GM19397 (cell line): ENCODE measurements at regions not wholly inside any gene's neighbourhood (a gene's known extent, or its start where the extent isn't known, plus 50 kb on each side); places are given as distances from the start of the nearest gene placed in this dataset.
"Not testable (repeated sequence)": the region's sequence is repeated elsewhere in the genome, so short reads cannot be mapped to it uniquely, and the experiment has no call there.

Experiments used
- ATAC-seq: cut with Tn5 transposase; IDR thresholded peaks from one replicate; pipeline ENCODE4 v1.9.1; 2021; ENCODE audit warnings: mild to moderate bottlenecking, moderate library complexity; ENCODE audit not compliant: unreplicated experiment

DNA sequence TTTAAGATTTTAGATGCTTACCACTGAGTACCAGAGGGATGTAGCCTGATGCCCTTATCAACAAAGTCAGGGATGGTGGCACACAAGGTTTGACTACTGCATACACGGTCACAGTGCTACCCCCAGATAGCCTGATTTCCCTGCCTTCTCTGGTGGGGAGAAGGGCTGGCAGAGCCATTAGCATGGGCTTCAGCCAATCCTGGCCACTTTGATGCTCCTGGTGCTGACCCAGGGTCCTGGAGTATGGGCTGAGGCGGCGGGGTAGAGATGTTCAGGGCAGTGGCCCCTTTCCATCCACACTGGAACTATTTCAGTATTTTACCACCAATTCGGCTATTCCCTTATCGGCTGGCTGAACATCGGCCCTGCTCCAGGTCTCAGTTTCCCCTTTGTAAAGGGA lies 83.2 kb downstream of the POTEB3 start:
- not testable (repeated sequence) for ATAC-seq

DNA sequence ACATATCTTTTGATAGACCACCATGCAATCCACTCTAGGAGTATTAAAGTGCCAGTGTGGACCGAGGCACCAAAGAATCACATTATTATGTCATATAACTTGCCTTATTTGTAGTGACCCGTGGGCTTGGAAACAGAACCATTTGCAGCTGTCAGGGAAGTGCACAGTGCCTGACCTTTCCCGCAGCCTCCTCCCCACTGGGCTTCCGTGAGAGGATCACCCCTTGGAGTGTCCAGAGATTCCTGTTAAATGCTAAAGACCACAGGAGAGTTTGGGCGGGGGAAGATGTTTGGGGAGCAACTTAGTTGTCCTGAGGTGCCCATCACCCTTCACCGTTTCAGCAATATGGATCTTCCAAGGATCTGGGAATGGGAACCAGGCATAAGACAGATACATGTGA lies 84.4 kb downstream of the POTEB3 start:
- ATAC-seq: not testable (repeated sequence)

DNA sequence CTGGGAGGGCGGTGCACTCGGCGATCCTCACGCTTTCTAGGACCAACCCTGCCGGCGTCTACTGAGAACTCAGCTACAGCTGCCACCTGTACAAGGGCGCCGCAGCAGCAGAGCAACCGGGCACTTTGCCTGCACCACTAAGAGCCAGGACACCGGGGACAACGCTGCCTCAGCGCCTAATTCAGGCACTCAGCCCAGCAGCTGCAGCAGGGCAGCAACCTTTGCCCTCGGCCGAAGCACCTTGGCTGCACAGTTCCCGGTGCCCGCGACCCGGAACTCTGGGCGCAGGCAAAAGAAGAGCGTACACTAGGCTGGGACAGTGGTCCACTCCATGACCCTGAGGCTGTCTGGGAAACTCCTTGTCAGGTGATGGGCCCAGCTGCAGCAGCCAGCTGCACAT lies 85.7 kb downstream of the POTEB3 start:
- ATAC-seq: not testable (repeated sequence)

DNA sequence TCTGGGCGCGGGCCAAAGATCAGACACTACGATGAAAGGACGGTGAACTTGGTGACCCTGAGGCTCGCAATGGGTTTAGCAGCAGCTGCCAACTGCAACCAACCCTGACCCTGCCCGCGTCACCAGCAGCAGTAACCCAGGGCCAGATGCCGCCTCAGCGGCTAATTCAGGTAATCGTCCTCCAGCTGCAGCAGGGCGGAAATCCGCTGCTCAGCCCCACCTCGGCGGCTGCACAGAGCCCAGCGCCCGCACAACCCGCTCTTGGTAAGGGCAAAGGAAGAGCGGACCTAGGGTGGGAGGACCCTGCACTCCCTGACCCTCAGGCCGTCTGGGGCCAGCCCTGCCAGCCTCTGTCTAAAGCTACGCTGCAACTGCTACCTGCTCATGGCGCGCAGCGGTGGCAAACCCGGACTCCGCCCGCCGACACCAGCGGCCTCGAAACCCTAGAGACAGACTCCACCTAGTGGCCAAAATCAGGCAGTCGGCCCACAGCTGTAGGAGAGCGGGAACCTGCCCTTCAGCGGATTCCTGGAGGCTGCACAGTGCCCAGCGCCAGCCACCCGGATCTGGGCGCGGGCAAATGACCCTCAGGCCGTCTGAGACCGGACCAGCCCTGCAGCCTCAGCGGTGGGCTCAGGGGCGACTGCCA lies 87.5 kb downstream of the POTEB3 start:
- not testable (repeated sequence) for ATAC-seq

DNA sequence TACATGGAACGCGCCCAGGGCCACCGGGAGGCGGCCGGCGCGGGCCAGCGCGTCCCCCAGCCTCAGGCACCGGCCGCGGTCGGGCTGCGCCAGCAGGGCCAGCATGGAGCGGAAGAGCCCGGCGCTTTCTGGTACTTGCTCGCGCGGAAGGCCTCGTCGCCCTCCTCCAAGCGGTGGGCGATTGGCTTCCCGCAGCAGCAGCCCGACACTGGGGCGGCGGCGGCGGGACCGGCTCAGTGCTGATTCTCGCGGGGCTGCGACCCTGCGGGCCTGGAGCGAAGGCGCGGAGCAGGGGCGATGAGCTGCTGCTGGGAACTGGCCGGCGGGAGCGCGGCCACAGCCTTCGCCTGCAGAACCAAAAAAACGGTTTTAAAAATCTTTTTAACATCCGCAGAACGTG lies 95.3 kb downstream of the POTEB3 start:
- ATAC-seq: not testable (repeated sequence)

DNA sequence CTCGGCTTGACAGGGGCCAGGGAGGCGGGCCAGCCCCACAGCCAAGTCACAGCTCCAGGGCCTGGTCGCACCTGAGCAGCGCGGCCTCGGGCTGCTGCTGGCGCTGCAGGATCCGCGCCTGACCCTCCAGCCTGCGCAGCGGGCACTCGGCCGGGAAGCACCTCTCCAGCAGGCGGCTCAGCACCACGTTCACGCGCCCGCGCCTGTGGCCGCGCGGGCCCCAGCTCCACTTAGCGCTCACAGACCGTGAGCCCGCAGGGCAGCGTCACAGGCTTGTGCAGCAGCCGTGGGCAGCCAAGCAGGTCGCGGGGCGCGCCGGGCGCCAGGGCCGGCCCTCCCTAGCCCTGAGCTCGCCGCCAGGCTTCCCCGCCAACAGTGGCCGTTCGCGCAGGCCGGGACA lies 95.8 kb downstream of the POTEB3 start:
- not testable (repeated sequence) for ATAC-seq

DNA sequence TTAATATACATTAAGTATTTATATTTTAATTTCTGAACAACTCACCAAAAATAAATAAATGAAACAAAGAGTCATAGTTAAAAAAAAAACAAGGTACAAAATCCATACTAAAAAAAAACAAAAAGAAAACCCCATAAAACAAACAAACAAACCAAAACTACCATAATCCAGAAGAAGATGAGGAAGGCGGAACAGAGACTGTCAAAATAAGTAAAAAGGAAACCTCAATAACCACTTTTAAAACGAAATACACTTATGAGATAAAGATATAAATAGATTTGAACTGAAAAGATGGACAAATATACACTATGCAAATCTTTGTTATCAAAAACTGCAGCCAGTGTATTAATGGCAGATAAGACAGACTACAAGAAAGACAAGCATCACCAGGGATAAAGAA lies 103.3 kb downstream of the POTEB3 start:
- ATAC-seq: not testable (repeated sequence)

DNA sequence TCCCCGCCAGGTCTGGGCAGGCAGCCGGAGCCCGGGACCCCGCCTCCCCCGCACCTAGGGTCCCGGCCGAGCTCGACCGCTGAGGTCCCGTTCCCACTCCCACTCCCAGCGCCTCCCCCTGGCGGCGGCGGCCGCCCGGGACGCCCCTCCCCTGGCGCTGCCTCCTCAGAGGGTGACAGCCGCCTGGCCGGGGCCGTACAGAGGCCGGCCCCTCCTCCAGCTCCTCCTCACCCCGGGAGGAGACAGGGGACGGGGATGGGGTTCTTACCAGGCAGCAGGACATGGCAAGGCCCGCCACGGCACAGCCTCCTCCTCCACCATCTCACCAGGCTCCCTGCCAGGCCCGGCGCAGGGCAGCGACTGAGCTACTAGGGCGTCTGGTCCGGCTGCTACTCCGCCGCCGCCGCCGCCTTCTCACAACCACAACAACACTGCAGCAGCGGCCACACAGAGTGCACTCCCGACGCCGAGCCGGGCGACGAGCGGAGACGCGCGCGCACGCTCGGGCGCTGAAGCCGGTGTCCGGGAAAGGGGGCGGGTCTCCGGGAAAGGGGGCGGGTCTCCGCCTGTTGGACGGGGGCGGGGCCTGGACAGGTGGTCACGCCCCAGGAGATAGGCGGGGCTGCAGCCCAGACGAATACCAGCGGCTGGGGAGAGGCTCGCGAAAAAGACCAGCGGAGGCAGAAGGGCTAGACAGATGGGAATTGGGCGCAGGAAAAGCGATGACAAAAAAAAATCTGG lies 115.4 kb downstream of the POTEB3 start:
- ATAC-seq: not testable (repeated sequence)

DNA sequence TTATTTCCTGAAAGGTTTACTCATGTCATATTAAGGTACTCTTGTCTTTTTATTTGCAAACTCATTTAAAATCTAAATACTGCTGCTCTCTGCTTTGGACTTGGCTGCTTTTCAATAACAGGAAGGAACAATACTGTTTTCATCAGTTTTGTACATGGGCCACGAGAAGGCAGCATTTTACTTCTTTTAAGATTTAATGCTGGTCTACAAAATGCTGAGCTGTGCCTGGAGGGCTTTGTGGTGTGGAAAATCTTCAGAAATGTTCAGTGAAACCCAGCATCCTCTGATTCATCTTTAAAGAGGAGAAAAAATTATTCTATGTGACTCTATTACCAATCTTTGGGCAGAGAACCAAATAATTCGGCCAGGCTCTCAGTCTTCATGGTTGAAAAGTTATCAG lies 155.9 kb downstream of the POTEB3 start:
- not testable (repeated sequence) for ATAC-seq

DNA sequence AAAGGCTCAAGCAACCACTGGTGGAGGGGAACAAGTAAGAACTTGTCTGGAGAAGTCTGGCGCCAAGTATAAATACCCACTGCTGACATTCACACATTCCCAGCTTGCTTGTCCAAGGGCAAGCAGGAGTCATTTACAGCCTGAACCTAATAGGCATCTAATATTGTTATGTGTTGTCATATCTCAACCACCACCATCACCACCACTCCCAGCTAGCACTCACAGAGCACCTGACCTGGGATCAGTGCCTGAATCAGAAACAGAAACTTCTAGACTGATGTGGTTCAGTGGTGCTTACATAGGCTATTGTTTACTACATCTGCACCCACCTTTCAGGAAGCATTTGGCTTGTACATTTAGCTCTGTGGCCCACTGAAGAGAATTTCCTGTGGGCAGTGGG lies 157.1 kb downstream of the POTEB3 start:
- peak; percentile 88 for ATAC-seq

DNA sequence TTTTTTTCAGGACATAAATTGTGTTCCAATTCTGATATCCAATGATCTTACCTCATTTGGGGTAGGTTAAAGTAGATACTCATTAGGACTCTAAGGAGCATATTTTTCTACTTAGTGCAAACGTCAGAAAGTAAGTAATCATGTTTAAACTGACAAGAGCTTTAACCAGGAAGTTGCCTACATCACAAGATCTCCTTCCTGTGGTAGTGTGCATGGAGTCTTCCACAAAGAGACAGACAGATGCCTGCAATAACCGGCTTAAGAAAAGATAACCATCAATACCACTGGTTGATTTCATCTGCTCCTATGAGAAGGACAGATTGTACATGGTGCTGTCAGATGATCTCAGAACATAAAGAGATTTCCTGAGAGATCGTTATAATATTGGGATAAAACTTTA lies 160.0 kb downstream of the POTEB3 start:
- not testable (repeated sequence) for ATAC-seq

DNA sequence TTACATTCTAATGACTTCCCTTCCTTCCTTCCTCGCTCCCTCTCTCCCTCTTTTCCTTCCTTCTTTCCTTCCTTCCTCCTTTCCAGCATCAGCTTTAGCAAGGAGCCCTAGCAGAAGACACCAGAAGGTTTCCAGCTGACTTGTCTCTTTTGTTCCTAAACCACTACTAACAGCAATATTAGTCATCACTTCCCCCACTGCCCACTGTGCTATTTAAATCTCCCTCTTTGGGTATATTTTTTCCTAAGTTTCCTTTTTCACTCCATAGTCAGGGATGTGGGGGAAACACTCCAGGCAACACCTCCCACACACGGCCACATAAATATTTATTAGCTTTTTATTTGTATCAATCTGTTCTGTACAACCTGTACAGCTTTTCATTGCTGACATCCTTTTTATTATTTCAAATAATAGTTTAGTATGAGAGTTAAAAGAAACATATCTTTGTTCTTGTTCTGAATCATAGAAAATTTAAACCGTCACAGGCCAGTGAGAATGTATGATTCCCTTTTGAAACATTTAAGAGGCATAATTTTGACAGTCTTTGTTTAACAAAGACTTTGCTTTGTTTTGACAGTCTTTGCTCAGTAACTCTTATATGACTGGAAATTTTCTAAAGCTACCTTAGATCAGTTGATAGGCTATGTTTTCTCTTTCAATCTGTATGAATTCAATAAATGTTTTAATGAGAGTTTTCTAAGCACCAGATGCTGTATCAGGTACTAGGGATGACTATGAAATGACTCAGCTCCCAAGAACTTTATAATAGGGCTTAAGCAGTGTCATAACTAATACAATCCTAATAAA lies 167.9 kb downstream of the POTEB3 start:
- ATAC-seq: peak; percentile 33

DNA sequence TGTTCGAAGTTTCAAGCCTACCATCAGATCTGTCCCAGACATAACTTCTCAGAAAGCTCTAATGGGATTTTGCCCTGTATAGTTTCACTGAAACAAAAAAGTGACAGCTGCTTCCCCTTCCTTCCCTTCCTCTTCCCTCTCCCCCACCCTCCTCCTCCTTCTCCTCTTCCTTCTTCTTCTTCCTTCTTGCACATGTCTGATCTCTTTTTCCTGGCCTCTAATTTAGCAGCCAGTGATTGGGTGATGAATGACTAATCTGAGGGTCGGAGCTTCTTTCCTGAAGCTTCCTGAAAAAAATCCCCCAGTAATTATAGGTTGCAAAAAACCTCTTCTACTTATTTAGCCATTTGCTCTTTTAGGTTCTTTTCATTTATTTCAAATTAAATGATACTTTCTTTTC lies 168.7 kb downstream of the POTEB3 start:
- no peak for ATAC-seq

DNA sequence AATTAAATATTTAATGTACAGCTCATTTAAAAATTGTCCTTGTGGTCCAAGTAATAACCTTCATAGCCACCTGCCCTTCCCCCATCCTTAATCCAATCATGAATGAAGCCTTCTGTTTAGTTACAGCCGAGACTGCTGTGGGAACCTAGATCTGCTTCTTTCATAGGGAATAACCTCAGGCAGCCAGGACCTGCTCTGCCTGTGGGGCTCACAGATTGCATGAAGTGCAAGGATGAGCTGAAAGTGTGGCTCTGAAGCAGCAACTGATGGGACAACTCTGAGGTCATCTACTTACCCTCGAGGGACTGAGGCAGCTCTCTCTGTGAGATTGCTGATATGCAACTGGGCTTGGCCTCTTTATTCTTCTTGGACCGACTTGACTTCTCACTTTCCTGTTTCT lies 169.8 kb downstream of the POTEB3 start:
- ATAC-seq: no peak

DNA sequence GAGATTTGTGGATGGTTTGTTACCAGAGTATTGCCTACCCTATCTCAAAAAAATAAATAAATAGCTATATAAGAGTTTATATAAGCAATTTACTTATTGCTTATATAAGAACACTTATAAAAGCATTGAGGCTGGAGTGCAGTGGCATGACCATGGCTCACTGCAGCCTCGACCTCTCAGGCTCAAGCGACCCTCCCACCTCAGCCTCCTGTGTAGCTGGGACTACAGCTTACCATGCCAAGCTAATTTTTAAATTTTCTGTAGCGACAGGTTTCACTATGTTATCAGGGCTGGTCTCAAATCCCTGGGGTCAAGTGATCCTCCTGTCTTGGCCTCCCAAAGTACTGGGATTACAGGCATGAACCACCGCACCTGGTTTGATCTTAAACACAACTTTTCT lies 170.6 kb downstream of the POTEB3 start:
- ATAC-seq: not testable (repeated sequence)

DNA sequence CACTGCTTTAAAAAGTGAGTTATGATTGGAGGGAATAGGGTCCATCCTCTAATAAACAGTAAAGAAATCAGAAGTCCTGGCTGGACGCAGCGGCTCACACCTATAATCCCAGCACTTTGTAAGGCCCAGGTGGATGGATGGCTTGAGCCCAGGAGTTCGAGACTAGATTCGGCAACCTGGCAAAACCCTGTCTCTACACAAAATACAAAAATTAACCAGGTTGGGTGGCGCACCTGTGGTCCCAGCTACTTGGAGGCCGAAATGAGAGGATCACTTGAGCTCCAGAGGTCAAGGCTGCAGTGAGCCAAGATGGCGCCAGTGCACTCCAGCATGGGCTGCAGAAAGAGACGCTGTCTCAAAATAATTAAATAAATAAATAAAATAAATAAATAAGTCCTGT lies 171.2 kb downstream of the POTEB3 start:
- no peak for ATAC-seq

DNA sequence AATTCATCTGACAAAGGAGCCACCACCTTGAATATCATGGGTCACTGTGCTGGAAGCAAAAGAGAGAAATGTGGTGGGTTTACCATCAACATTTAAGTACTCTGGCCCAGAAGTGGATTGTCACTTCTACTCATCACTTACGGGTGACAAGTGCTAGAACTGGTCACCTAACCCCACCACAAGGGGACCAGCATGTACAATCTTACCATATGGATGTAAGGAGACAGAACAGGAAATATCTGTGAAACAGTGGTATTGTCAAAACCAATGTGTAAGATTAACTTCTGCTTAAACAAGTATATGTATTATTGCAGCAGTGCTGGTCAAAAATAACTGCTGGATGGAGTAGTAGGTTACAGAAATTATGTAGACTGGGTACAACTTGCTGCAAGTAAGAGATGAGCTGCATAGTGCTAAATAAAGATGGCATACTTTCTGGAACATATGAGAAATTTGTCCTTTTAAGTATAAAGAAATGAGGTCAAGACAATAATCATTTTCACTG lies 171.8 kb downstream of the POTEB3 start:
- ATAC-seq: no peak

DNA sequence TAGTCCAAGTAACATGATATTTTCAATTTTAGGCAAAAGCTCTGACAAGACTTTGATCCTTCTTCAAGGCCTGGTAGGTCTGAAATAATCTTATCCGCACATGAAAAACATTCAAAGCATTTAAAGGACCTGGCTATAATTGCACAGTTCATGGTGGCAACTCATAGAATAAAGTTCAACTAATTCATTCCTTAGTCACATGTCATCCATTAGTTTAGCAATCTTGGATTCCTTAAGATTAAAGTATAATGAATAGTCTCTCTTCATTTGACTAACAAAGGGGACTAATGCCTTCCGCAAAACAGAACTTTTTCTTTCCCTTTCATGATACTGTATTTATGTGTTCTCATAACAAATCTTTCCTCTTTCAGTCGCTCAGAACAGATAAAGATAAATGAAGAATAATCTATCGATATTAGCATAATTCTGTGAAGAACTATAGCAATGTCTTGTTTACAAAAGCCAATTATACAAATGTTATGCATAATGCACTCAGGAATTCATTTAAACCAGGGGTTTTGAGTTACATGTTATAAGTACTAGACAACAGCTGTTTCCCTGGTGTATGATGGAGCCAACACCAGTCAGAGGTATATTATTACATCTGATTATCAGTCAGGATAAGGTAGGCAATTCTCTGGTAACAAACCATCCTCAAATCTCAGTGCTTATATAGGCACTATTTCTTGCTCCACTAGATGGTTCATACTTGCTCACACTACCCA lies 172.5 kb downstream of the POTEB3 start:
- no peak for ATAC-seq

DNA sequence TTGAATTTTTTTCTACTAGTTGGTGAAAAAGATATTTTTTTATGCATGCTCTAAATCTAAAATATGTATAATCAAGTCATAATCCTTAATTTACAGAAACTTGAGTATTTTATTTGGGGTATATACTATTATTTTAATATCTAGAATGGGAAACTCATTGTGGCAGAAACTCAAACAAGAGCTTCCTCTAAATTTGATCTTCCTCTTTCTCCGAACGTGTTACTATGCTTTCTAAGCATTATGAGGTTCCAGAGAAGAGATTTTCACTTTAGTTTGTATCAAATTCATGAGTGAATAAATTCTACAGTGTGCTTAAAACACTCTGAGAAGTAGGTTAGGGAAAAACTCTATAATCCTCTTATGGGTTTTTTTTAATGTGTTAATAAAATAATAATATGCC lies 173.1 kb downstream of the POTEB3 start:
- no peak for ATAC-seq

DNA sequence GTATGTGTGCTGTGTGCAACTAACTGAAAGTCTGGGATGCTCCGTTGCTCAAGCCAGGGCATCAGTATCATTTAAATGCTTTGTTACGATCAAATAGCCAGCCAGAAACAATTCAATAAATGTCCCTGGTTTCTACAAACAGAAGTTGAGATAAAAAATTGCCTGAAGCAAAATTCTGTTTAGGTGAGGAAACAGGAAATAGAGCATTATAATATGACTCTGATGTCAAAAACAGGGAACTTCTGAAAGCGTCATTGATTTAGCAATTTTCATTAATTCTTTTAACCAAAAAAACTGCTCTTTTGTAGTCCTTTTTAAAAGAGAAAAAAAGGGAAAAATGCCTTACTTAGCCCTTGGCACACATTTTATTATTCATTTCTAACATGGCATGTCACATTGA lies 174.7 kb downstream of the POTEB3 start:
- ATAC-seq: not testable (repeated sequence)
